ENCODE measurements at regions not wholly inside any gene's neighbourhood (a gene's known extent, or its start where the extent isn't known, plus 50 kb on each side); places are given as distances from the start of the nearest gene placed in this dataset.
A peak's percentile ranks its signal among the peaks of the same experiment; 100 is the strongest.
"Not testable (repeated sequence)": the region's sequence is repeated elsewhere in the genome, so short reads cannot be mapped to it uniquely, and the experiment has no call there.

DNA sequence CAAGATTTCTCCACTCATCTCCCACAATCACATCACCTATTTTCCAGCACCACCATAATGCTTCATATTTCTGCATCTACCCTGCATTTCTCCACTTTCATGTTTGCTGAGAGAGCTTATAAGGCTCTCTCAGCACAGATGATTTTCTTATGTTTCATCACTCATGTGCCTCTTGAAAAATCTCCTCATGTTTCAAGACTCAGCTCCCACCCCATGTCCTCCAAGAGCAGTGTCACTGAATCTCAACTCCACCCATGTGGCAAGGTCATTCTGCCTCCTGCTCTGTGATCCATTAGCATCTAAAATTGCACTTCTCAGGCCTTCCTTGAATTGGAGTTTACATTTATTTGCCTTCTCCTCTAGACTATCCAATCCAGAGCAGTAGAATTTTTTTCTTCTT is 178.7 kb upstream of the IRAK1BP1 start:
- DNase-seq = no peak

DNA sequence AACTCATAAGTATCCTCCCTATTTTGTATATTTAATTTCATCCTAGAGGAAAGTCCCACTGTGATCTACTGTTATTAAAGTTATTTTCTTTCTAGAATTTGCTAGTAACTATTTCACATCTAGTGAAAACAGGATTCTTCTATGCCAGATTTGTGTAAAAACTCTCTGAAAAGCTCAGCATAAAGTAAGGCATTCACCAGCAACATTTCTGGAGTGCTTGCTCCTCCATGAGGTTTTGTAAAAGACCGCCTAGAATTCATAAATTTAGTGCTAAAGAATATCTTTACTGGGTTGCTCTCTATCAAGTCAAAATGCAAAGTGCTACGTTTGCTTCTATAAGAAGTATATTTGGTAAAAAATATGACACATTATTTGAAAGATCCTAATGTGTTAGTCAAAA is 173.5 kb upstream of the IRAK1BP1 start:
- DNase-seq = no peak

DNA sequence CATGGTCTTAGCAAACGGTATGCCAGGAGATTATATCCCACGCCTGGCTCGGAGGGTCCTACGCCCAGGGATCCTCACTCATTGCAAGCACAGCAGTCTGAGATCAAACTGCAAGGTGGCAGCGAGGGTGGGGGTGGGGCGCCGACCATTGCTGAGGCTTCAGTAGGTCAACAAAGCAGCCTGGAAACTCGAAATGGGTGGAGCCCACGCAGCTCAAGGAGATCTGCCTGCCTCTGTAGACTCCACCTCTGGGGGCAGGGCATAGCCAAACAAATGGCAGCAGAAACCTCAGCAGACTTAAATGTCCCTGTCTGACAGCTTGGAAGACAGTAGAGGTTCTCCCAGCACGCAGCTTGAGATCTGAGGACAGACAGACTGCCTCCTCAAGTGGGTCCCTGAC is 172.7 kb upstream of the IRAK1BP1 start:
- not testable (repeated sequence) for DNase-seq

DNA sequence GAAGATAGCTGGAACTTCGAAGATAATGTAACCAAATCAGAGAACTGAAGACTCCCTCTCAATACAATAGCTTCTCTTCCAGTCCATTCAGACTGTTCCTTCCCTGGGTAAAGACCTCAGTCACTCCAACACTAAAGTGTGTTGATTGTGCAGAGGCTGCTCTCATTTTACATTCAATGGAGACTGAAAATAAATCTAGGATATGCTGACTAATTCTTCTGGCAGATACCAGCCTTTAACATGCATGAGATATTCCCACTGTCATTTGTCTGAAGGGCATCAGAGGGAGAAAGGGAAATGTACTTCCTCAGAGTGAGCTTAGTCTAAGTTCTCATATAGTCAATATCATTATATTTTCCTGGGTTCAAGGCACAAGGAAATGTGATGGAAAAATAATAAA is 166.4 kb upstream of the IRAK1BP1 start:
- DNase-seq = no peak

DNA sequence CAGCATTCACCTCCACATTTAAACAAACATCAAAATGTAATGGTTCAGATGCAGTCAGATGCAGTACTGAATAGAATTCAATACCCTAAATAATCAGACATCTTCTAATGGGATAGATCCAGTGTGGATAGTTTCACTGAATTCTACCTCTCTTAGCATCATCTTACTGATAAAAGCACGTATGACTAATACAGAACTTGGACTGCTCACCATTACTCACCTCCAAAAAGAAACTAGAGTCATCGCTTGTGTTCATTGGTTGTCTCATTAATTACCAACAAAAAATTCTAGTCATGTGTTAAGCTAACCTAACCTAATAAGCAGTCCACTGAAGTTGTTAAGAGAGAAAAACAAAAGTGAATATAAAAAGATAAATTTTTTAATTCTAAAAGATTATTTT is 165.9 kb upstream of the IRAK1BP1 start:
- no peak for DNase-seq

DNA sequence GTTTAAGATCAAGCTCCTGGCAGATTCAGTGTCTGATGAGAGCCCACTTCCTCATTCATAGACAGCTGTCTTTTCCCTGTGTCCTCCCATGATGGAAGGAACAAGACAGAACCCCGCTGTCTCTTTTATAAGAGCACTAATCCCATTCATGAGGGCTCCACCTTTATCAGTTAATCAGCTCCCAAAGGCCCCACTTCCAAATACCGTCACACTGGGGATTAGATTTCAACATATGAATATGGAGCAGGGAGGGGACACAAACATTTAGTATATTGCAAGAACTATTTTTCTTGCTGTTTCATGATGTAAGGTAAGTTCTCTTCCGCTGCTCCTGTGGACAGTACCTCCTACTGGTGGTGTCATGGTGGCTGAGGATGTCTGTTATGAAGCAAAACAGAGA is 158.3 kb upstream of the IRAK1BP1 start:
- no peak for DNase-seq

DNA sequence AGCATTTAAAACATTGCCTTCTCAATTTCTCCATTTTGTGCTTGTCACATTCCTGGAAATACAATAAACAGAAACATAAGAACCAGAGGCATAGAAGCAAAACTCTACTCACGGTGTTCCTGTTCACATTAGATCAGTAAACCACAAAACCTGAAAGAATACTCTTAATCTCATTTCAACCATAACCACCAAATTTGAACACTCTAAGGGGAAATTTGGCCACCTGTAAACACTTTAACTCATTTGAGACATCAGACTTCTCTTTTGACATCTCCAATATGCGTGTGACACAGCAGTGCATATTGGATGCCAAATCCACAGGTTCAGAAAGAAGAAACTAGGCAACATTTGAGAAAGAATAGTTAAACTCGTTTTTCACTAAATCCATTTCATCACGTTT is 153.8 kb upstream of the IRAK1BP1 start:
- DNase-seq = no peak

DNA sequence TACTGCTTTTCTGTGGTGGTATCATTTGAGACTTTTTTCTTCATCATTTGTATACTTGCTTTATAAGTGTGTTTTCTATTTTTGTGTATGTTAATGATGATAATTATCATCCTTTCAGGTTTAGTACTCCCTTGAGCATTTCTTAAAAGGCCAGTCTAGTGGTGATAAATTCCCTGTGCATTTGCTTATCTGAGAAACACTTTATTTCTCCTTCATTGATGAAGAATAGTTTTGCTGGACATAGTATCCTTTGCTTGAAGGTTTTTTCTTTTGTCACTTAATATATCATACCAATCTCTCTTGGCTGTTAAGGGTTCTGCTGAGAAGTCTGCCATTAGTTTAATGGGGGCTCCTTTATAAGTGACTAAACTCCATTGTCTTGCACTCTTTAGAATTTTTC is 123.2 kb upstream of the IRAK1BP1 start:
- no peak for DNase-seq

DNA sequence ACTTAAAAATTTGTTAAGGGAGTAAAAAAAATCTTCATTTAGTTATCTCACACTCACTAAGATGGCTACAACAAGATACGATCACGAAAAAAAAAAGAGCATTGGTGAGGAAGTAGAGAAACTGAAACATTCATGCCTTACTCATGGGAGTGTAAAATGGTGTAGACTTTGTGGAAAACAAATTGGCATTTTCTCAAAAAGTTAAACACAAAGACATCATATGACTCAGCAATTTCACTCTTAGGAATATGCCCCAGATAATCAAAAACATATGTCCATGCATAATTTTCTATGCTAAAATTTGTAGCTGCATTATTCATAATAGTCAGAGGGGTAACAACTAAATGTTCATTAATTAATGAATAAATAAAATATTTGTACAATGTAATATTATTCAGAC is 120.9 kb upstream of the IRAK1BP1 start:
- DNase-seq = no peak

DNA sequence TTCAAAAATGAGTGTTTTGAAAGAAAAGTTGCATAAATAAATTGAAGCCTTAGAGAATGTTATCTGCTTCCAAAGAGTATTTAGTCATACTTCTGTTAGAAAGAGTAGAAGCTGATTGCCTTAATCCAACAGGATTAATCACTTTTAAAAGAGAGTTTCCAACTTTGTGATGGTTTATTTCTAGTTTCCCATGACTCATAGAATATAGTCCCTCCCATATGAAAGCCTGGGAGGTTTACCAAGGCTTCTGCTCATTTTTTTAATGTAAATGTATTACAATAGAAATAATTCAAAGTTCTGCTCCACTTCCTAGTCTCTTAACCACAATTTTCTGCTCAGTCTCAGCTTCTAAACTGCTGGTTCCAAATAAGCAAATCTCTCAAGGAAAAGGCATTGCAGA is 118.0 kb upstream of the IRAK1BP1 start:
- DNase-seq = no peak

DNA sequence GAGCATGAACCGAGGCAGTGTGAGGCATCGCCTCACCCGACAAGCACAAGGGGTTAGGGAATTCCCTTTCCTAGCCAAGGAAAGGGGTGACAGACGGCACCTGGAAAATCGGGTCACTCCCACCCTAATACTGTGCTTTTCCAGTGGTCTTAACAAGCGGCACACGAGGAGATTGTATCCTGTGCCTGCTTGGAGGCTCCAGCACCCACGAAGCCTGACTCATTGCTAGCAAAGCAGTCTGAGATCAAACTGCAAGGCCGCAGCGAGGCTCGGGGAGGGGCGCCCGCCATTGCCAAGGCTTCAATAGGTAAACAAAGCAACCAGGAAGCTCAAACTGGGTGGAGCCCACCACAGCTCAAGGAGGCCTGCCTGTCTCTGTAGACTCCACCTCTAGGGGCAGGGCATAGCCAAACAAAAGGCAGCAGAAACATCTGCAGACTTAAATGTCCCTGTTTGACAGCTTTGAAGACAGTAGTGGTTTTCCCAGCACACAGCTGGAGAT is 109.0 kb upstream of the IRAK1BP1 start:
- DNase-seq = not testable (repeated sequence)

DNA sequence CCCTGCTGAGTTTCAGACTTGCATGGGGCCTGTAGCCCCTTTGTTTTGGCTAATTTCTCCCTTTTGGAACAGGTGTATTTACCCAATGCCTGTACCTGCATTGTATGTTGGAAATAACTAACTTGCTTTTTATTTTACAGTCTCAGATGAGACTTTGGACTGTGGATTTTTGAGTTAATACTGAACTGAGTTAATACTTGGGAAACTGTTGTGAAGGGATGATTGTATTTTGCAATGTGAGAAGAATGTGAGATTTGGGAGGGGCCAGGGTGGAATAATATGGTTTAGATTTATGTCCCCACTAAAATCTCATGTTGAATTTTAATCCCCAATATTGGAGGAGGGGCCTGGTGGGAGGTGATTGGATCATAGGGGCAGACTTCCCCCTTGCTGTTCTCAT is 99.1 kb upstream of the IRAK1BP1 start:
- no peak for DNase-seq

DNA sequence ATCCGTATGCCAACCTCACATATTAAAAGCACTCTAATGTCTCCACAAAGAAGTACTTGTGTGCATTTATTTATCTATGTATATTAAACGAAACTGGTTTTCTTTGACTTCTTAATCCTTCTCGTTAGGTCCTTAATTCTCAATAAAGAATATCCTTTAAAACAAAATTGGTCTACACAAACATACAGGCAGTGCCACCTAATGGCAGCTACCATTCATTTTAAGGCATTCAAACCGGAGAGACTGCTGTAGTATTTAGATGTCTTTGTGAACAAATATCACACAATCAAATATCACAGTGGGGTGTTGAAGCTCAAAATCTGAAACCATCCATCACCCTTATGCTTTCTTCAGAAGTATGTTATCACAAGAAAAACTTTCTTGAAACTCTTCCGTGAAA is 96.6 kb upstream of the IRAK1BP1 start:
- no peak for DNase-seq

DNA sequence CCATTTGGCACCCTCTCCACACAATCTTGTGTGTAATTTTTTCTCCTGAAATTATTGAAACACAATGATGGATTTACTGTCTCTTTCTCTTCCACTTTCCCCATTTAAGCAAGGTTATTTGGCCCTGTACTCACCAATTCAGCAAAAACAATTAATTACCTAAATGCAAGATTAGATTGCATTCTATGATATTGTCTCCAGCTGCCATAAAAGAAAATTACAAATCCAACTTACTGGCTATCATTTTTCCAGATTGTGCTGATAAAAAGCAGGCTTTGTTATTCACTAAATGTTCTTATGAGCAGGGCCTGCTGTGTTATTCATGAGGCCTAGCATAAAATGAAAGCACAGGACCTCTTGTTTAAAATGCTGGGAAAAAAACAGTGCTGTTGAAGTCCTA is 95.8 kb upstream of the IRAK1BP1 start:
- no peak for DNase-seq

DNA sequence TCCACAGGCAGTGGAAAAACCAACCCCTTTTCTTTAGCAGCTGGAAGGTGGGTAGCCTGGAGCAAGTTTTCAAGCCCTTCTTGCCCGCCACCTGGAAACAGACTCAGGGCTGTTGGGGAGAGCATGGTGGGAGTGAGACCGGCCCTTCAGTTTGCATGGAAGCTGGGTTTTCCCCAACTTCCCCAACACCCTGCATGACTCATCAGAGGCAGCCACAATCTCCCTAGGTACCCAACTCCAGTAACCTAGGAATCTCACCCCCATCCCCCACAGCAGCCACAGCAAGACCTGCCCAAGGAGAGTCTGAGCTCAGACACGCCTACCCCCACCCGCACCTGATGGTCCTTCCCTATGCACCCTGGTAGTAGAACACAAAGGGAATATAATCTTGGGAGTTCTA is 86.3 kb upstream of the IRAK1BP1 start:
- no peak for DNase-seq

DNA sequence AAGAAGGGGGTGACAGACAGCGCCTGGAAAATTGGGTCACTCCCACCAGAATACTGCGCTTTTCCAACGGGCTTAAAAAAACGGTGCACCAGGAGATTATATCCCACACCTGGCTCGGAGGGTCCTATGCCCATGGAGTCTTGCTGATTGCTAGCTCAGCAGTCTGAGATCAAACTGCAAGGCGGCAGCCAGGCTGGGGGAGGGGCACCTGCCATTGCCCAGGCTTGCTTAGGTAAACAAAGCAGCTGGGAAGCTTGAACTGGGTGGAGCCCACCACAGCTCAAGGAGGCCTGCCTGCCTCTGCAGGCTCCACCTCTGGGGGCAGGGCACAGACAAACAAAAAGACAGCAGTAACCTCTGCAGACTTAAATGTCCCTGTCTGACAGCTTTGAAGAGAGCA is 84.0 kb upstream of the IRAK1BP1 start:
- DNase-seq = not testable (repeated sequence)

DNA sequence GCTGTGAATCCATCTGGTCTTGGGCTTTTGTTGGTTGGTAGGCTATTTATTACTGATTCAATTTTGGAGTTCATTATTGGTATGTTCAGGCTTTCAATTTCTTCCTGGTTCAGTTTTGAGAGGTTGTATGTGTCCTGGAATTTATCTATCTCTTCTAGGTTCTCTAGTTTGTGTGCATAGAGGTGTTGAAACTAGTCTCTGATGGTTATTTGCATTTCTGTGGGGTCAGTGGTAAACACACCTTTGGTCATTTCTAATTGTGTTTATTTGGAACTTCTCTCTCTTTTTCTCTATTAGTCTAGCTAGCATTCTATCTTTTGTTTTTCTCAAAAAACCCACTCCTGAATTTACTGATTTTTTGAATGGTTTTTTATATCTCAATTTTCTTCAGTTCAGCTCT is 70.1 kb upstream of the IRAK1BP1 start:
- DNase-seq = no peak

DNA sequence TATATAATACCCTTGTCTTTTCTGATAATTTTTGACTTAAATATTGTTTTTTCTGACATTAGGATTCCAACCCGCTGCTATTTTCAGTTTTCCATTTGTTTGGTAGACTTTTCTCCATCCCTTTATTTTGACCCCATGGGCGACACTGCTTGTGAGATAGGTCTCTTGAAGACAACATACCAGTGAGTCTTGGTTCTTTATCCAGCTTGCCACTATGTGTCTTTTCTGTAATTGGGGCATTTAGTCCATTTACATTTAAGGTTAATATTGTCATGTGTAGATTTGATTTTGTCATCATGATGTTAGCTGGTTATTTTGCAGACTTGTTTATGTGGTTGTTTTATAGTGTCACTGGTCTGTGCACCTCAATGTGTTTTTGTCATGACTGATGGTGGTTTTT is 67.7 kb upstream of the IRAK1BP1 start:
- DNase-seq = no peak

DNA sequence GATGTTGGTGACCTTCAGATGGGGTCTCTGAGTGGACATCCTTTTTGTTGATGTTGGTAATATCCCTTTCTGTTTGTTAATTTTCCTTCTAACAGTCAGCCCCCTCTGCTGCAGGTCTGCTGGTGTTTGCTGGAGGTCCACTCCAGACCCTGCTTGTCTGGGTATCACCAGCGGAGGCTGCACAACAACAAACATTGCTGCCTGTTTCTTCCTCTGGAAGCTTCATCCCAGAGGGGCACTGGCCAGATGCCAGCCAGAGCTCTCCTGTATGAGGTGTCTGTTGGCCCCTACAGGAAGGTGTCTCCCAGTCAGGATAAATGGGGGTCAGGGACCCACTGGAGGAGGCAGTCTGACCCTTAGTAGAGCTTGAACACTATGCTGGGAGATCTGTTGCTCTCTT is 60.6 kb upstream of the IRAK1BP1 start:
- not testable (repeated sequence) for DNase-seq

DNA sequence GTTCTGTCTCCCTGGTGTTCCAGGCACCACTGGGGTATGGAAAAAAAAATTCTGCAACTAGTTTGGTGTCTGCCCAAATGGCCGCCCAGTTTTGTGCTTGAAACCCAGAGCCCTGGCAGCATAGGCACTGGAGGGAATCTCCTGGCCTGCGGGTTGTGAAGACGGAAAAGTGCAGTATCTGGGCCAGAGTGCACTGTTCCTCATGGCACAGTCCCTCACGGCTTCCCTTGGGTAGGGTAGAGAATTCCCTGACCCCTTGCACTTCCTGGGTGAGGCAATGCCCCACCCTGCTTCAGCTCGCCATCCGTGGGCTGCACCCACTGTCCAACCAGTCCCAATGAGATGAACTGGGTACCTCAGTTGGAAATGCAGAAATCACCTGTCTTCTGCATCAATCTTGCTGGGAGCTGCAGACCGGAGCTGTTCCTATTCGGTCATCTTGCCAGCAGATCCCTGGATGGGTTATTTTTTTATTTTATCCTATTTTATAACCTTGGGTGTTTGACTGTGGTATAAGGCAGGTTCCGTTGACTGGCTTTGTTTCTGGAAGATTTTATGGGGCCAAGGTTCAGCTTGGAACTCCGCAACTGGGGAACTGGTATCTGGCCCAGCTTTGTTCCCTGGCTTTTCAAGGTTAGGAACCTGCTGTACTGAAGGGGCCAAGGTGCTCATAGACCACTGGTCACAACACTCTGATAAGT is 59.5 kb upstream of the IRAK1BP1 start:
- not testable (repeated sequence) for DNase-seq

DNA sequence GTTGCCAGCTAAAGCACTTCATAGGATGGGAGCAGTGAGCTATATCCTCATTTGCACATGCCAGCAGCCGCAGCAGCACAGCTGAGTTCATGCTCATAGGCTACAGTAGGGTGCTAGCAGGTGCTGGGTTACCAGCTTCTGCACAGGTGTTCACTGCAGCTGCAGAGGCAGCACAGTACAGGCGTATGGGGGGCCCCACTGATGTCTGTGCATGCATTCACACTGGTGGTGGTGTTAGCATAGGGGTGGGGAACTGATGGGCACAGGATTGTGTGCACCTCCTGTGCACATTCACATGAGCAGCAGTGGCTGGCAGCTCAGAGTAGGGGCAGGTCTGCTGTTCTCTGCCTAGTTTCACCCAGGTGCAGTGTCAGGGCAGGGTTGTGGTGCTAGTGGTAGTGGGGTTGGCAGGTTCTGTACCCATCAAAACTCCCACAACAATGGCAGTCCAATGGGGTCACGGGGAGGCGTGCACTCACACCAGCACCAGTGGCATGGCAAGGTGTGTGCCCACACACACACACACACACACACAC is 58.9 kb upstream of the IRAK1BP1 start:
- no peak for DNase-seq

DNA sequence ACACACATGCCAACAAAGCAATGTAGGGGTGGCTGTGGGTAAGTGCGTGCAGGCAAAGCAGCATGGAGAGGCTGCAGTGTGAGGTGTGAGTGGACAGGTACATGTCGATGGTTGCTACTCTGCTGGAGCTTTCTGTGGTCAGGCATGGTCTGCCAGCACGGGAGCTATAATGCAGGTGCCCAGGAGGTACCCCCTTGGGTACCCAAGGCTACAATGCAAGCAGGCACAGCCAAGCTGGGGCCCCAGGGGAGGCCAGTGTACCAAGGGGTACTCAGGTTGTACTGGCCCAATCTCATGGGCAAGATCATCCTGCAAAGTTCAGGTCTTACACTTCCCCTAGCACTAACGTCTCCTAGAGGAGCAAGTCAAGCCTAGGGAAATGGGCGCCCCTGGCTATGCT is 58.4 kb upstream of the IRAK1BP1 start:
- DNase-seq = no peak

DNA sequence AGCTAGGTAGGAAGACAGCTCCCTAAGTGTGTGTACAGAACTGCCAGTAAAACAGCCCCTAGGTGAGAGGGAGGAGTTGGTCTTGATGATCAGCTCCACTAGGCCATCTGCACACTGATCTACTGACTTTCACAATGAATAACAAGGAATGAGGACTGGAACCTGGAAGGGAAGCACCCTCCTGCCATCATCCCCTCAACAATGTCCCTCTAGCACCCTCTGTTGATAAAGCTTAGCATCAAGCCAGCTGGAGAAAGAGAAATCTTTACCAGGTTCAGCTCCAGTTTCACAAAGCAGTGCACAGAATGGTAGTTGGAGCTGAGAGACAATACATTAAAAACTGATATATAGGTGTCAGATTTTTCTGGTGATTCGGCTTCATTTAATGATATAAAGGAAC is 57.2 kb upstream of the IRAK1BP1 start:
- peak; percentile 2 for DNase-seq

DNA sequence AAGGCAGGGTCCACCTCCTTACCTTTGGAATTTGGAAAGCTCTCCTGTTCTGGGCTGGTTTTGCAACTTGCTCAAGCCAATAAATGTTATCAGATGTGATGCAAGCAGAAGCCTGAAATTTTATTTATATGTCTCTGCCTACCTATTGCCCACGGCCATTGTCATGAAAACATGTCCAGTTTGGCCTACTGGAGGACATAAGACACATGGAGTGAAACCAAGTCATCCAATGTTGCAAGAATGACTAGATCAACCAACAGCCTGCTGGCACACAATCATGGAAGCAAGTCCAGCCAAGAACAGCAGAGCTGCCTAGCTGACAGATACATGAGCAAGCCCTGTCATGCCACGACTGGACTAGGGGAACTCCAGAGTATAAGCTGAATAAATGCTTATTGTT is 56.7 kb upstream of the IRAK1BP1 start:
- no peak for DNase-seq
